Panc1 (cell line): ENCODE measurements at regions not wholly inside any gene's neighbourhood (a gene's known extent, or its start where the extent isn't known, plus 50 kb on each side); places are given as distances from the start of the nearest gene placed in this dataset.

ENCODE experiments used
- ATAC-seq: fragments of 200-7000 bp; cut with Tn5 transposase; 2 replicates; pipeline ENCODE4 v1.9.1; 2020; ENCODE audit warnings: mild to moderate bottlenecking, moderate library complexity
- BruUV-seq: library from RNA; stranded (reverse); fragments of 400-500 nt; replicated peaks from 2 replicates; lab custom pipeline; 2021; lab: Mats Ljungman, UMichigan
- CTCF ChIA-PET: fragments of 300-600 bp; sonication (Branson Sonifier 250); formaldehyde crosslinking; loops from one replicate; lab custom pipeline; 2022; ENCODE audit warnings: antibody characterized with exemption; lab: Charles Lee
- POLR2A ChIA-PET: fragments of 300-600 bp; sonication (Branson Sonifier 250); formaldehyde crosslinking; loops from one replicate; lab custom pipeline; 2022; ENCODE audit warnings: antibody characterized with exemption; lab: Charles Lee
- DNase-seq: peaks from one replicate; pipeline ENCODE4 v3.0.0-alpha.2; 2010; ENCODE audit warnings: low read depth, low spot score
- H3K27ac ChIP-seq: 2 replicates; pipeline ENCODE4 v1.5.1; 2011; ENCODE audit warnings: mild to moderate bottlenecking, low read length, inconsistent platforms
- H3K27me3 ChIP-seq: fragments of 200-500 bp; sonication (Bioruptor generic); 2 replicates; pipeline ENCODE4 v1.6.0; 2014; ENCODE audit warnings: low read length, inconsistent platforms; ENCODE audit not compliant: control insufficient read depth, insufficient read depth
- H3K36me3 ChIP-seq: fragments of 200-500 bp; sonication (Bioruptor generic); 2 replicates; pipeline ENCODE4 v1.5.1; 2014; ENCODE audit warnings: inconsistent platforms, mild to moderate bottlenecking, low read length, moderate library complexity; ENCODE audit not compliant: control insufficient read depth, insufficient read depth
- H3K4me1 ChIP-seq: 2 replicates; pipeline ENCODE4 v1.5.1; 2011; ENCODE audit warnings: inconsistent platforms, mild to moderate bottlenecking, low read length, moderate library complexity; ENCODE audit not compliant: control insufficient read depth, insufficient read depth
- H3K4me3 ChIP-seq, 2 experiments: 2 replicates each; pipeline ENCODE4 v1.5.1; 2011 to 2012; ENCODE audit warnings: low read depth in 2 of 2, low read length in 2 of 2, mild to moderate bottlenecking in 2 of 2, inconsistent platforms in 1 of 2, moderate library complexity in 1 of 2
- H3K9me3 ChIP-seq: fragments of 200-500 bp; sonication (Bioruptor generic); 2 replicates; pipeline ENCODE4 v1.5.1; 2014; ENCODE audit warnings: low read depth, mild to moderate bottlenecking, inconsistent platforms, low read length, moderate library complexity; ENCODE audit not compliant: control insufficient read depth, insufficient read depth
- CTCF ChIP-seq: fragments of 450-650 bp; IDR thresholded peaks from 2 replicates; pipeline ENCODE4 v1.5.1; 2017; ENCODE audit warnings: mild to moderate bottlenecking
- POLR2AphosphoS5 ChIP-seq: IDR thresholded peaks from 2 replicates; pipeline ENCODE4 v1.6.1; 2012; ENCODE audit warnings: mild to moderate bottlenecking, low read depth, low read length, moderate library complexity
- REST ChIP-seq, 2 experiments: IDR thresholded peaks; 2 replicates each; pipeline ENCODE4 v1.6.1; 2011 to 2012; ENCODE audit warnings: low read depth in 2 of 2, control low read depth in 1 of 2, low read length in 1 of 2, mild to moderate bottlenecking in 1 of 2, moderate library complexity in 1 of 2; ENCODE audit not compliant: insufficient read depth in 1 of 2
- SIN3A ChIP-seq: IDR thresholded peaks from 2 replicates; pipeline ENCODE4 v1.6.1; 2012; ENCODE audit warnings: low read depth, mild to moderate bottlenecking, low read length, moderate library complexity, borderline replicate concordance; ENCODE audit not compliant: insufficient read depth
- TCF7L2 ChIP-seq: IDR thresholded peaks from 2 replicates; pipeline ENCODE4 v1.6.1; 2011; ENCODE audit warnings: mild to moderate bottlenecking, low read depth, low read length, inconsistent platforms
- in situ Hi-C: cut with HindIII; loops from 2 replicates; pipeline ENCODE4 v1.10.0; 2016; ENCODE audit warnings: low sequenced_read_pairs, low pct_unique_long_range_greater_than_20kb
- intact Hi-C: fragments of 100-400 bp; cut with micrococcal nuclease; formaldehyde crosslinking; loops from one replicate; pipeline ENCODE4 v1.10.0; 2022; ENCODE audit not compliant: unreplicated experiment

DNA sequence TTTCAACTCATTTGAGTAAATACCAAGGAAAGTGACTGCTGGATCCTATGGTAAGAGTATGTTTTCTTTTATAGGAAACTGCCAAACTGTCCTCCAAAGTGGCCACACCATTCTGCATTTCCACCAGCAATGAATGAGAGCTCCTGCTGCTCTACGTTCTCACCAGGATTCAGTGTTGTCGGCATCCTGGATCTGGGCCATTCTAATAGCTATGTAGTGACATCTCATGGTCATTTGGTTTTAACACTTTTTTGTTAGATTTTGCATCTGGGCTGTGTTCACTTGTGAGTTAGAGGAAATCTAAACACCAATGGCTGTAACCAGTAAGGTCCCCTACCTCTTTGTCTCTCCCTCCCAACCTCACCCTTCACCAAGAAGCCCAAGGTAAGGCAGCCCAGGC, 115.9 kb downstream of the ATPSCKMT start:
- TF ChIP-seq TCF7L2 (no peak), CTCF (no peak), SIN3A (no peak), POLR2AphosphoS5 (no peak), REST (IDR thresholded peaks at IDR 0.05; ENCODE audit: insufficient read depth in 1 of 2, low read depth in 2 of 2, low read length in 1 of 2) (no peak)
- ChIA-PET POLR2A (no interaction called here), CTCF (interaction anchor here (1.3 kb wide), 1 partner anchor 233 kb away, joined by 13 read pairs; no protein-coding TSS in a partner anchor)
- Histone ChIP-seq H3K9me3 (no peaks in the 10 kb centered on the region), H3K4me1 (no peaks in the 10 kb centered on the region), H3K36me3 (no peaks in the 10 kb centered on the region), H3K27ac (no peak overlapping the region), H3K27me3 (no peaks in the 10 kb centered on the region), H3K4me3 (no peak overlapping the region)
- DNase-seq: no peak
- in situ Hi-C loops: no loop called here
- ATAC-seq: peak; percentile 42; the same call in 1 of the 2 replicates
- intact Hi-C loops: no loop called here
- BruUV-seq: no TSS peak

DNA sequence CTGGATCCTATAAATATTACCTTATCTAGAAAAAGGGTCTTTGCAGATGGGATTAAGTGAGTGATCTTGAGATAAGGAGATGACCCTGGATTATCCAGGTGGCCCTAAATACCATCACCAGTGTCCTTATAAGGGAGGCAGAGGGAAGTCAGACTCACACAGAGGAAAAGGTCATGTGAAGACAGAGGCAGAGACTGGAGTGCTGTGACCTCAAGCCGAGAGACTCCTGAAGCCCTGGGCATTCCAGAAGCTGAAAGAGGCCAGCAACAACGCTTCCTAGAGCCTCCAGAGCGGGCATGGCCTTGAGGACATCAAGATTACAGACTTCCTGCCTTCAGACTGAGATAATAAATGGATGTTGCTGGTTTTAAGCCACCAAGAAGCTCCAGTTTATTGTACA, 118.8 kb downstream of the ATPSCKMT start:
- DNase-seq (no peak), ATAC-seq (no peak)
- intact Hi-C loops: no loop called here
- no peak overlapping the region for H3K27ac ChIP-seq
- no peaks in the 10 kb centered on the region for H3K9me3 ChIP-seq
- no peaks in the 10 kb centered on the region for H3K4me1 ChIP-seq
- H3K27me3 ChIP-seq: no peaks in the 10 kb centered on the region
- CTCF ChIA-PET: no interaction called here
- H3K36me3 ChIP-seq: no peaks in the 10 kb centered on the region
- no peak overlapping the region for H3K4me3 ChIP-seq
- POLR2A ChIA-PET: no interaction called here
- BruUV-seq: no TSS peak
- TF ChIP-seq POLR2AphosphoS5 (no peak), CTCF (no peak), REST (IDR thresholded peaks at IDR 0.05; ENCODE audit: insufficient read depth in 1 of 2, low read depth in 2 of 2, low read length in 1 of 2) (no peak), TCF7L2 (no peak), SIN3A (no peak)
- in situ Hi-C loops: no loop called here
